CD4-positive, alpha-beta T cell treated with Interleukin-4 for 4 hours (primary cell): ENCODE measurements at regions not wholly inside any gene's neighbourhood (a gene's known extent, or its start where the extent isn't known, plus 50 kb on each side); places are given as distances from the start of the nearest gene placed in this dataset.

Experiments
- DNase-seq: peaks from one replicate; pipeline ENCODE4 v3.0.0-alpha.2; 2020

DNA sequence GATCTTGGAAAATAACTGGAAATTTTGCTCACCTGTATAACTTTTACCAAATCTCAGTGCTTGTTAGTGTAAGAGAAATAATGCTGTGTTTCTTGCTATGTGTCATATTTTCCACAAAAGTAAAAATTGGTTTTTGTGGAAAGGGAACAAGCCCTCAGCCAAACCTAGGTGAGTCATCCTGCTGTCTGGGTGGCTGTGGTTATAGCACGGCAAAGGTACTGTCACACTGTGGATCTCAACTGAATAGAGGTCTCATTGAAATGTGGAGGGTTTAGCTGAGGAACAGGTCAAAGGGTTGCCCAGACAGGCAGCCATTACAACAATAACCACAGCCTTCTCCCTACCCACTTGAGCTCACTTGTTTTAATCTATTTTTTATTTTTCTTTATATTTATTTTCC, 338.8 kb upstream of the DACH1 start:
- no peak for DNase-seq

DNA sequence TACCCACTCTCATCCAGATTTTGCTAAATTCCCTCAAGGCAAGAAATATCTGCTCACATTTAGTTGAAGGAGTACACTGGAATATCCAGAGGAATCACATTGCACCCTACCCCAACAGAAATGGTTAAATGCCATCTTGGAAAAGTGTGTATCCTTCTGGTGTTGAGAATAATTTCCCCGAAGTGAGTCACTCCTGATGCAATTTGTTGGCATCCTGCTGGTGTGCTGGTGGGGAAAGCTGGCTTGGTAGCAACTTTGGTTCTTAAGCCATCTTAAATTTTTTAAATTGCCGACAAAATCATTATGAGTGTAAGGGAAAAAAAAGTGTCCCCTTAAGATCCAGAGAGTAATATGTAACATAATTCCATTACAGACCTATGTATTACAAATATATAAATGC, 337.3 kb upstream of the DACH1 start:
- no peak for DNase-seq

DNA sequence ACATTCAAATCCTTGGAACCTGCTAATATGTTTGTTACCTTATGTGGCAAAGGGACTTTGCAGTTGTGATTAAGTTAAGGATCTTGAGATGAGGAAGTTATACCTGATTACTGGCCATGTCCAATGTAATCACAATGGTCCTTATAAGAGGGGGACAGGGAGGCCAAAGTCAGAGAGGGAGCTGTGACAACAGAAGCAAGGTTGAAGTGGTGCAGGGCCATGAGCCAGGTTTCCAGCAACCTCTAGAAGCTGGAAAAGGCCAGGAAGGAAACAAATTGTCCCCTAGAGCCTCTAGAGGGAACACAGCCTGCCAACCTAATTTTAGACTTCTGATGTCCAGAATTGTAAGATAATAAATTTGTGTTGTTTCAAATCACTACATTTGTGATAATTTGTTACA, 334.7 kb upstream of the DACH1 start:
- DNase-seq: no peak

GRCh38 chr13:72199640-72200039, 332.6 kb upstream of the DACH1 start:
- DNase-seq: no peak

GRCh38 chr13:72198967-72199560, 332.1 kb upstream of the DACH1 start:
- DNase-seq: no peak

DNA sequence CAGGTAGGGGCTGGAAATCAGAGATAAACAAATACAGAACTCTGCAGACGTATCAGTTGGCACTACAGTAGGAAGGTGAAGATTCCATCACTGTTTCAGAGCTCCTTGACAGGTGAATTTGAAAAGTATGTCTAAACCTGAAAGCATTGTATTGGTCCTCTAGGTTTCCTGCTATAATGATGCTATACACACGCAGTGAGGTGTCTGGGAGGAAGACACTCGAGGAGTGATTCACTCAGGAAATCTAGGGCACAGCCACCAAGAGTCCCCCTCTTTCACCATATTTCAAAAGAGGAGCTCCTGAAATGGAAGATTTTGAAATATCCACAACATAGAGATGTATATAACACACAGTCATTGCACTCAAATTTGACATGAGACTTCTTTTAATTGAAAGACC, 331.0 kb upstream of the DACH1 start:
- no peak for DNase-seq

GRCh38 chr13:72195044-72195704, 328.2 kb upstream of the DACH1 start:
- no peak for DNase-seq

GRCh38 chr13:72194523-72194922, 327.5 kb upstream of the DACH1 start:
- no peak for DNase-seq

GRCh38 chr13:72186730-72187422, 319.9 kb upstream of the DACH1 start:
- no peak for DNase-seq

DNA sequence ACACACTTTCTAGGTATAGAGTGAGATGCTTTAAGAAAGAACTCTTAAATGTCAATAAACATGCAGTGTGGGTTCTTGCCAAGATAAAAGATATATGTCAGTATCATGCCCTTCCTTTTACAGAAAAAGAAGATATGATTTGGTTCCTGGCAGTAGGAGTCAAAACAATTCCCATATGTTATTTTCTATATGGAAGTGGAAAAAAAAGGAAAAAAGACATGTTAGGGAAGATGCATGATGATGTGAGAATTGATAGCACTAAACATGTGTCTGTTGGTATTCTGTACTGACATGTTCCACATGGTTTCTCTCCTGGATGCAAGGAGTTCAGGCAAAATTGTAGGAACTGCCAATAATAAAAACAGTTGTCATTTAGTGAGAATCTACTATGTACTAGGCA, 318.8 kb upstream of the DACH1 start:
- no peak for DNase-seq

DNA sequence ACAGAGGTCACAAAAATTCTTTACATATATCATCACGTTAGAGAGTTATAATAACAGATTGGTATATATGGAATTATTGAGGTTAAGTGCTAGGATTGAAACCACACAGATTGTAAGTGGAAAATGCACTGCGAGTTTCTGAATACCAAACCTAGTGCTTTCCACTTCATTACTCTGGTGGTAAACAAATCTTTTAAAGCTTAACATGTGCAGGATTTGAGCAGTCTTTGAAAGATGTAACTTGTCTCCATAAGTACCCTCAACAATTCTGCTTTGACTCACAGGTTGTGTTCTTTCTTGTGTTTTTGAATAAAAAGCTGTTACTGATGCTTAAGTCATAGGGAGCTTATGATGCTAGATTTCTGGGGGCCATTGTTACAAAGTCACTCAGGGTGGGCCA, 314.7 kb upstream of the DACH1 start:
- no peak for DNase-seq

DNA sequence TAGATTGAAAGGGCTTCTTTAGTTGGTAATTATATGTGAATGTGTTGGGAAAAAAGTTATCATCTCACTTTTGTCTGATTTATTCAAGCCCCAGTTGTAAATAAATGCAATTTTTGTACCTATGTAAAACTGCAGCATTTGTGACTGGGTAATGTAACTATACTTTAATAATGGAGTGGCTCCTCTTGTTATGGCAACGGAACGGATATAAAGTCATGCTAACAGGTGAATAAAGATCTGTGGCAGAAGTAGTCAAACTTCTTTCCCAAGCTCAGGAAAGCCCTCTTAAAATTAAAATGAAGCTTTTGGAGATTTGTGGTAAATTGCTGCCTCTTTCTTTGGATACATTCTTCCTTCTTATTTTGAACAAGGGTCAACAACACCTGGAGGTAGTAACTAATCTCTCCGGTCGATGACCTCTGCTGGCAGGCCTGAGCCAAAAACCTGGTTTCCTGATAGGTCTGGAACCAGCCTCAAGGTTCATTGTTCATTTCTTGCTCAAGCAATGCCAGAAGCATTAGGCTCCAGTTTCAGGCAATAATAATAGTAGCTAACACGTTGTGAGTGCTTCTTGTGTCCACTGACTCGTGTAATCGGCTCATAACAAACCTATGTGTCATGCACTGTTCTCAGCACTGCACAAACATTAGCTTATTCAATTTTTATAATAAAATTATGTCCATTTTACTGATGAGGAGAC, 313.4 kb upstream of the DACH1 start:
- no peak for DNase-seq

DNA sequence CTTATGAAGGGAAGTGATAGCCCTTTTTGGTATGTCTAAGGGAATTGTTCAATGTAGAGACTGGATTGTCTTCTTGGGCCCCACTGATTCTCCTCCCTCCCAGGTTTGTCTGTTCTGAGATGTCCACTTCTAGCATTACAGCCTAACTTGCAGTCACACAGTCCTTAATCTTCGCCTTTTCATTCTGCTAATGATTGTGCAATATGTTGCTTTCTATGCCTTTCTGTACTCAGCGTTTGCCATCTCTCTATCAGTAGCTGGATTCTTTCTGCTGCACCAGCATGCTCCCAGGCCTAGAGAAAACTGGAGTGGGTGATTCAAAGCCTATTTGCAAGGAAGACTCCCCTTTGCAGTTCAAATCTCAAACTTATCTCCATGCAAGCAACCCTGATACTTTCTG, 307.5 kb upstream of the DACH1 start:
- no peak for DNase-seq

DNA sequence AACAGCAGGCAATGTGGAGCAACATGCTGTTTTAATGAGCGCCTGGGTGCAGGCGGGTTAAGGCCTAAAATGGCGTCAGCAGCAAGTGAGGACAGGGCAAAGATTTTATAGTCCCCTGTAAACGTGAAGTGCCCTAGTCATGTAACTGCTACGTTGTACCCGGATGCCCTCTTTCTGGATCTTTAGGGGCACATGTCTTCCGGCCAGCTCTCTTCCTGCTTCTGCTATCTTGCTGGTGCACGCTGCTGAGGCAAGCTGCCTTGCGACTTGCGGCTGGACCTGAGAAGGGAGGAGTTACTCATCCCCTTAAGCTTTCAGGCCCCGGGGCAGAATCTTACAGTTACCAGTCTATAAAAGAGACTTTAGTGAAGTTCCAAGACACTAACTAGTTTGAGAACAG, 303.6 kb upstream of the DACH1 start:
- no peak for DNase-seq

DNA sequence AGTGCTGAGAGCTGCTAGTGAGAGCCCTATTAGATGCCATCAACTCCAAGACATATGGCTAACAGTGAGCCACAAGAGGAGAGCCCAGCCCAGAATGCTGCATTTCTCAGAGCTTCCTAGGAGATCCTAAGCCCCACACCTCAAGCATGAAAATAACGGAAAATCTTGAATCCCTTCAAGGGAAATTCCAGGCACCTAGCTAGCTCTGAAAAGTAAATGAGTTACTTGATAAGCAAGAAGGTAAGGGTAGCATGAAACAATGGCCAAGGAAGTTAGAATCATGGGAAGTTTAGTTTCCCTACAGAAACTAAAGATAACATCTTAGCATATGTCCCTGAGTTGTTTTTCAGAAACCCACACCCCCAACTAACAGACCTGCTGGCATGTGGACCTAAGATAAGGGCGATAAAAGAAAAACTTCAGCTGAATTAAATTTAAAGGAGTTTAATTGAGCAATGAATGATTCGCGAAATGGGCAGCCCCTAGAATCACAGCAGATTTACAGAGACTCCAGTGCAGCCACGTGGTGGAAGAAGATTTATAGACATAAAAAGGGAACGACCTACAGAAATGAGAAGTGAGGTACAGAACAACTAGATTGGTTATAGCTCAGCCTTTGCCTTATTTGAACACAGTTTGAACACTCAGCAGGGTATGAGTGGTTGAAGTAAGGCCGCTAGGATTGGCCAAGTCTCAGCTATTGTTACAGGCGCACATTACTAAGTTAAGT, 301.3 kb upstream of the DACH1 start:
- DNase-seq: no peak

DNA sequence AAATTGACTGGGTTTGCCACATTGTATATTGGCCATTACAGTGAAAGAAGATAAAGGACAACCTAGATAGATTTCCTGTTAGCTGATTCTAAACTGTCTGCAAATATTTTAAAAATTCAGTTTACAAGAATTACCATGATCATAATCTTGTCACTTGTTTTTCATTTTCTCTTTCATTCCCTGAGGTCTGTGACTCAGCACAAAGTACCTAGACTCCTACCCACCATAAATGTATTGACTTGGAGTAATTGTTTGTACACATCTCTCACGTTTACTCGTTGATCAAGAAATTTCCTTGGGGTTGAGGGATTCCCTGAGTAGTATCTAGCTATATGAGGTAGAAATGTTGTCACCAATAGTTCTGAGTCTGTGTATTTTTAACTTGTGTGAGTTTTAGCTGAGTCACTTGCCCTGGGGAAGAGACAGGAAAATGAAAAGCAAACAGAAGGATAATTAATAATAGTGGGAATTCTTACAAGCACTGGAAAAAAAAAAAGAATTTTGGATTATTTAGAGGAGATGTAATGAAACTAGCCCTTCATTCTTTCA, 299.2 kb upstream of the DACH1 start:
- DNase-seq: no peak

DNA sequence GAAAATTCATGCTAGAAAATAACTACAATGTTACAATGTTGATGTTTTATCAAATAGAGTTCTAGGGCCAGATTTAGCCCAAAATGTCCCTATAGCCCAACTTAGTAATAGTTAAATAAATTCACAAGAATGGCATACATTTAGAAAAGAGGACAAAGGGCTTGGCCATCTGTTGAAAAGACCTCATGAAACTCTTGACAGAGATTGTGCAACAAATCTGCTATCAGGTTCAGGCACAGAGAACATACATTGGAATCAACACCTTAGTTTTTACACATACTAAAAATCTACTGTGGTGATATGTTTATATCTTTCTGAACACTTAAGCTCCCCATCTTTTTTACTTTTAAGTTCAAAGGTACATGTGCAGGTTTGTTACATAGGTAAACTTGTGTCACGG, 298.3 kb upstream of the DACH1 start:
- DNase-seq: no peak

DNA sequence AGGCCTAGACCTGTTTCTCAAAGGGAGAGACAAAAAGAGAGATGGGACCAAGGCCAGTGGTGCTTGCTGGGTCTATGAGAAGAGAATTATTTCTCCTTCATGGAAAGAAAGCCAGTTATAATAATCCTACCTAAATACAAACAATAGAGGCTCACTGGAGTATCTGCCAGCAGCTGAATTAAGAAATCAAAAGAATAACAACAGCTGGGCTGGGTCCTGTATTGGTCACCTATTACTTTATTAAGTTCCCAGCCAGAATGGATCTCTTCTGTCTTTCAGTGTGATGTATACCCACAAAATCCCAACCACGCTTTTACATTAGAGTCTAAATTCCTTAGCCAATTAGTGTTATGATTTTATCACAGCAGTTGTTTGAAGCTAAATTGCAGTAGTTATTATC, 297.8 kb upstream of the DACH1 start:
- DNase-seq: no peak

DNA sequence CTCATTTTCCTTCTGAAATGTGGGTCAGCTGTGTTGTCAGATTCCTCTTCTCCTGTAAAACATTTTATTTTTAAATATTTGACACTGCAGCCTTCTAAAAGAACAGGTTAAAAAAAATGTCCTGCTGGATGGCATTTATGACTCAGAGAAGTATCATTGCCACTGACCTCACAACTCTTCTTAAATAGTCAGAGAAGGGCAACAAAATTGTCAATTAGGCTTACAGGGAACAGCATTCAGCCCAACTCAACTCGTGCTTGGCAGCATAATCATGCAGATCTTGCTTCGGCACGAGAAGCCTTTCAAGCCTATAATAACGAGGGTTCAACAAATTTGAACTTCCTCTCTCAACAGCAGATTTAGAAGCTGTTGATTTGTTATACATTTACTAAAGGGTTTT, 296.7 kb upstream of the DACH1 start:
- DNase-seq: no peak

- no peak for DNase-seq
Measured at GRCh38 chr13:72160977-72161376, 294.0 kb upstream of the DACH1 start.

DNA sequence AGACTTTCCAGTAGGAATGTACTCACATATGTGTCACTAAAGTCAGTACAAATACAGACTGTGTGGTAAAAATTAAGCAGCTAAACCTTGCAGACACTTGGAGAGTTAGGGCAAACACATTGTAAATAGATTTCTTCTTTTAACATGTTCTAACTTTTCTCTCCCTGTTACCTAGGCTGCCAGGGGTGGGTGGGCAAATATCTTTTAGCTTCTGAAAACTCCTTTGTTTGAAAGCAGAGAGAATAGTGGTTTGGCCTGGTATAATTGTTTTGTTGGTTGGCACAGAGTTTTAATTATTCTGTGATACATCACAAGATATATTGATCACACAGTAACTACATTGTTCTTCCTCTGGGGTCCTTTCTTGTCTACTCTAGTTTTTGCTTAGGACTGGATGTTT, 289.8 kb upstream of the DACH1 start:
- no peak for DNase-seq

DNA sequence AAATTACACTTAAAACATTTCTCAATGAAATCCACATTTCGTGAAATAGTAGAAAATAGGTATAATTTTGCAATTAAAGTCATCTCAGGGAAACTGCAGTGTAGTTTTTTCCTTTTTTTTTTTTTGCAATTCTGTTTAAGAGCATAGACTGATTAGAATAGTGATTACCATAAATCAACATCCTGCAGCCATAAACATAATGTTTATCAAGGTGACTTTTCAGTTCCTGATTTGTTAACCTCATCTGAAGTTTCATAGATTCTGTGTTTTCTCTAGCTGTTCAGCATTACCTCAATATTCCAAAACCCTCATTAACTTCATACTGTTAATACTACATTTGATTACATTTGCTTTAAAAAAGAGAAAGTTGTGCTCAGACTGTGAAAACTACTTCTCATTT, 286.3 kb upstream of the DACH1 start:
- DNase-seq: no peak

GRCh38 chr13:72151241-72151640, 284.2 kb upstream of the DACH1 start:
- DNase-seq: no peak
